ENCODE measurements at regions not wholly inside any gene's neighbourhood (a gene's known extent, or its start where the extent isn't known, plus 50 kb on each side); places are given as distances from the start of the nearest gene placed in this dataset.
A peak's percentile ranks its signal among the peaks of the same experiment; 100 is the strongest.
"Not testable (repeated sequence)": the region's sequence is repeated elsewhere in the genome, so short reads cannot be mapped to it uniquely, and the experiment has no call there.

GRCh38 chr10:30531751-30532530, 97.6 kb downstream of the LYZL2 start:
- DNase-seq (ENCODE audit: low spot score): no peak

GRCh38 chr10:30529373-30529998, 95.5 kb downstream of the MAP3K8 start:
- DNase-seq (ENCODE audit: low spot score): peak; percentile 62

GRCh38 chr10:30528429-30528786, 94.4 kb downstream of the MAP3K8 start:
- DNase-seq (ENCODE audit: low spot score): no peak

DNA sequence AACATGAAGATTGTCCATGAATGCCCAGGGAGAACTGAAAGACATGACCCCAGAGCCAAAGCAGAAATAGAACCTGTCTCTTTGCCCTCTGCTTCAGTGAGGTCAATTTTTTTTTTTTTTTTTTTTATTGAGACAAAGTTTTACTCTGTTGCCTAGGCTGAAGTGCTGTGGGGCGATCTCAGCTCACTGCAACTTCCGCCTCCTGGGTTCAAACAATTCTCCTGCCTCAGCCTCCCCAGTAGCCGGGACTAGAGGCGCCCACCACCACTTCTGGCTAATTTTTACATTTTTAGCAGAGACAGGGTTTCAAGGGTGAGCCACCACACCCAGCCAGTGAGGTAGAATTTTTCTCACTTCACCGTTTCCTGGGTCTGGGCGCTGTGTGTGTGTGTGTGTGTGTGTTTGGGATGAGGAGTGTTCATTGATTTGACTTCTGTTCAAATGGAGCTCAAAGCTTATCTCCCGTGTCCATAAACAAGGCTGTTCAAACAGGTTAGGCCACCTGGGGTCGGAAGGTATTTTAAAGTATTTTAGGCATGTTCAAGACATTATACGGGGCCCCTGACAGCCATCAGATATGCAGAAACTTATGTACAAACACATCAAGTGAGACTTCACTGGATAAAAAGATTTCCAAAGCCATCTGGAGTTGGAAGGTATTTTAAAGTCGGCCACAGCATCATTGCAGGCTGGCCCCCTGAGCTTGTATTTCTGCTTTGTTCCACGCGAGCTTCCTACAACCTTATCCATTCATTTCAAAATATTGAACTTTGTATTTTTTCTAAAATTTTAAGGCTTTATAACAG, 93.8 kb downstream of the MAP3K8 start:
- DNase-seq (ENCODE audit: low spot score): no peak

GRCh38 chr10:30522661-30523078, 88.7 kb downstream of the MAP3K8 start:
- DNase-seq (ENCODE audit: low spot score): not testable (repeated sequence)

- DNase-seq (ENCODE audit: low spot score): no peak
Measured at GRCh38 chr10:30518907-30519306, 84.9 kb downstream of the MAP3K8 start.
